ENCODE measurements at regions not wholly inside any gene's neighbourhood (a gene's known extent, or its start where the extent isn't known, plus 50 kb on each side); places are given as distances from the start of the nearest gene placed in this dataset.

DNA sequence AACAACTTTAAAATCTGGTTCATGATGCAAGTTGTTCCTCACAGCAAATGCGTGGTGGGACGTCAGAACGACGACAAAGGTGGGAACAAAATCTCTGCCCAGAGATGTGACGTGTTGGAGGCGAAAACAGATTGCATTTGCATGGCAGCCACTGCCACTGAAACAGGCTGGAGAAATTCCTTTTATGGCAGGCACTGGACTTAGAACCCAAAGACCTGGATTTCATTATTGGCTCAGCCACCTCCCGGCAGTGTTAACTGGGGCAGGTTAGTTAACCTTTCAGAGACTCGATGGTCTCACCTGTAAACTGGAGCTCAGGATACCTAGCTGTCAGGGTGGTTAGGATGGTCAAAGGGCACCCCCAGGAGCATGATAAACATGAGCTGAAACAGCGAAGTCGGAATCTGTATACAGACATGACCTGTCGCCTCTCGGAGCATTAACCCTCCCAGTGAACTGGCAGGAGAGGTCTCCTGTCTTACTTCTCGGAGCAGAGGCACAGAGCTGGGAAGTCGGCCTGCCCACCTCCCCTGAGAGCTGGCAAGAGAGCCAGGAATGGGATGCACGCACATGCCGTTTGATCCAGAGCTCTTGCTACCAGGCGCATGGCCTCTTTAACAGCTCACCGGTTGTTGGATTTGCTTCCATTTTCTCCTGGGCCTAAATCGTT, 59.2 kb upstream of the TARBP1 start:
- Histone ChIP-seq H3K9me3 (replicated peaks) (no peaks in the 10 kb centered on the region), H3K36me3 (no peaks in the 10 kb centered on the region), H3K27me3 (ENCODE audit: low read depth) (no peaks in the 10 kb centered on the region), H3K27ac (replicated peaks) (peak overlapping the region; percentile 98), H3K4me3 (no peak overlapping the region), H3K4me1 (peaks cover 100% of the 10 kb centered on the region)
- intact Hi-C loops (cut with micrococcal nuclease) = no loop called here
- TF ChIP-seq, protein P1, sequence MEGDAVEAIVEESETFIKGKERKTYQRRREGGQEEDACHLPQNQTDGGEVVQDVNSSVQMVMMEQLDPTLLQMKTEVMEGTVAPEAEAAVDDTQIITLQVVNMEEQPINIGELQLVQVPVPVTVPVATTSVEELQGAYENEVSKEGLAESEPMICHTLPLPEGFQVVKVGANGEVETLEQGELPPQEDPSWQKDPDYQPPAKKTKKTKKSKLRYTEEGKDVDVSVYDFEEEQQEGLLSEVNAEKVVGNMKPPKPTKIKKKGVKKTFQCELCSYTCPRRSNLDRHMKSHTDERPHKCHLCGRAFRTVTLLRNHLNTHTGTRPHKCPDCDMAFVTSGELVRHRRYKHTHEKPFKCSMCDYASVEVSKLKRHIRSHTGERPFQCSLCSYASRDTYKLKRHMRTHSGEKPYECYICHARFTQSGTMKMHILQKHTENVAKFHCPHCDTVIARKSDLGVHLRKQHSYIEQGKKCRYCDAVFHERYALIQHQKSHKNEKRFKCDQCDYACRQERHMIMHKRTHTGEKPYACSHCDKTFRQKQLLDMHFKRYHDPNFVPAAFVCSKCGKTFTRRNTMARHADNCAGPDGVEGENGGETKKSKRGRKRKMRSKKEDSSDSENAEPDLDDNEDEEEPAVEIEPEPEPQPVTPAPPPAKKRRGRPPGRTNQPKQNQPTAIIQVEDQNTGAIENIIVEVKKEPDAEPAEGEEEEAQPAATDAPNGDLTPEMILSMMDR (IDR thresholded peaks at IDR 0.05; ENCODE audit: borderline replicate concordance) = no peak
- no peak for DNase-seq

DNA sequence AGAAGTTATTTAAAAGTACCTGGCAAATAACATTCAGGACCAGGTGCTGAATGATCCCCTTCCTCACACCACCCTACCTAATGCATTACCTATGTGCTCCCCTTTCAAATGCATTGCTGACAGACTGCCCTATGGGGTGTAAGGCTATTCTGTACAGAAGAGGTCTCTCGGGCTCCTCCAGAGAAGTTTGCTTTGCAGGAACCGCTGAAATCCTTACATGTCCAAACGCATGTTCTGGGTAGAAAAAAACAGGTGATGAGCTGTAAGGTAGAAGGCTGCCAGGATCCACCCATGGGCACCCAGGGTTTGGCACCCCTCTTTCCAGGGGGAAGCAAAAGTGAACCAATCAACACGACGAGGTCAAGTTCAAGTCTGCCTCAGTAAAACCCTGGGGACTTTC, 58.3 kb upstream of the TARBP1 start:
- no peaks in the 10 kb centered on the region for H3K9me3 ChIP-seq (replicated peaks)
- H3K27me3 ChIP-seq (ENCODE audit: low read depth) = no peaks in the 10 kb centered on the region
- DNase-seq = no peak
- H3K36me3 ChIP-seq = no peaks in the 10 kb centered on the region
- intact Hi-C loops (cut with micrococcal nuclease) = no loop called here
- no peak overlapping the region for H3K4me3 ChIP-seq
- H3K4me1 ChIP-seq = peaks cover 100% of the 10 kb centered on the region
- H3K27ac ChIP-seq (replicated peaks) = peak overlapping the region; percentile 98
- TF ChIP-seq, protein P1 (IDR thresholded peaks at IDR 0.05; ENCODE audit: borderline replicate concordance) = no peak

DNA sequence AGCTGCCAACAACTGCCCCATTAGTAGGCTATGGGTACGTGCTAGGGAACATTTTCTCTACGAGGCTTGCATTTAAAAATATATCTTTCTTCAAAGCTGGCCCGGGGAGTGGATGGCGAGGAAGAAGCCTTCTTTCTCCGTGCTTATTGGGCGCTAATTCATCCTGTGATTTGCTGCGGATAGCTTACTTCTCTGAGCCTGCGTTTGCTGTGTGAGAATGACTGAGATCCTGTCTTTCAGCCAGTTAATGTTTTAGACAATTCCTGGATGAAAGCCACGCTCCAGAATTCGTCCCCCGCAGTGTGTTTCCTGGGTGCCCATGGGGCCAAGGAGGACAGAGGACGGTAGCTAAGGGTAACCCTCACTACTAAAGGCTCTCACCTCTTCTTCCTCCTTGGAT, 57.8 kb upstream of the TARBP1 start:
- intact Hi-C loops (cut with micrococcal nuclease) = no loop called here
- Histone ChIP-seq H3K9me3 (replicated peaks) (no peaks in the 10 kb centered on the region), H3K4me3 (no peak overlapping the region), H3K36me3 (no peaks in the 10 kb centered on the region), H3K27me3 (ENCODE audit: low read depth) (no peaks in the 10 kb centered on the region), H3K4me1 (peaks cover 100% of the 10 kb centered on the region), H3K27ac (replicated peaks) (peak overlapping the region; percentile 98)
- TF ChIP-seq, protein P1 (IDR thresholded peaks at IDR 0.05; ENCODE audit: borderline replicate concordance) = no peak
- DNase-seq = no peak

DNA sequence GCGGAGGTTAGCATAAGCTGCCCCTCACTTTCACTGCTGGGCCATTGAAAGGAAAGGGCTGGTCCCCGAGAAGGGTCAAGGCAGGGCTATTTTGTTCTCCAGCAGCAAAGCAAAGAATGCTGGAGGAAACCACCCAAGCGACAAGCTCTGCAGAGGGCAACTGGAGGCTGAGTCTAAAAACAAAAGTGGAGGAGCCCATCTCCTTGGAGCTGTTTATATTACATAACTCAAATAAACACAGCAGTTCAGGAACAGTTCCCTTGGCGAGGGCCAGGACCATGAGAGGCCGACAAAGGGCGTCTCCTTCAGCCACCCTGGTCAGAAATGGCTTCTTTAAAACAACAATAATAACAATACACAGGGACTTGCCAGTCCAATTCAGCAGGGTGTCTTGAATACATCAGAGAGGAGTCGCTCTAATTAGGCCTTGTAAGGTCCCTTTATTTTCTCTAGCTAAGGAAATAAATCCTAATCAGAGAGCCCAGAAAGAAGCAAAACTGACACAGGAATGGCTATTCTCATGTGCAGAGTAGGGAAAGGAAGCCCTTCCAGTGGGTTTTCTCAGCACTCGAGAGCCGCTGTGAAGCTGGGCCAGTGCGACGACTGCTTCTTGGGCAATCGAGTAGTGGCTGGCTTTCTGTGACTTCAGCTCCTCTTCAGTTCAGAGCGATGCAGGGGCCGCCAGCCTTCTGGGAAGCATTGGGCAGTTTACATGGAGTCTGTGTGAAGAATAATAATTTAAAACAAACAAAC, 57.0 kb upstream of the TARBP1 start:
- Histone ChIP-seq H3K4me3 (no peak overlapping the region), H3K4me1 (peaks cover 100% of the 10 kb centered on the region)
- intact Hi-C loops (cut with micrococcal nuclease) = no loop called here

DNA sequence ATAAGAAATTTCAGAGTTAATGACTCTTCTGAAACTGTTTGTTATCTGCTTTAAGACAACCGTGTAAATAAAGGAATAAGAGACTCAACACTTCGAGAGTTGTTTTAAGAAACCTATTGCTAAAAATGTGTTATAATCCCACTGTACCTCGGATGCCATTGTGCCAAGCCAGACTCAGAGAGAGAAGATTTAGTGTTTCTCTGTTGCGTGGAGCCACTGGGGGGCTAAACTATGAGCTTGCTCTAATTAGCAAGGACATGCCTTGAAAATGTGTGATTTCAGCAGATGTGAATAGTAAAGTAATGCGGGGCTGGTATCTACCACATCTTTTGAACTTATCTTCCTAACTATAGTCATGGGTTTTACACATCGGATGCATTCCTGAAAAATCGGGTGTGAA, 56.2 kb upstream of the TARBP1 start:
- Histone ChIP-seq H3K9me3 (replicated peaks) (no peaks in the 10 kb centered on the region), H3K27me3 (ENCODE audit: low read depth) (no peaks in the 10 kb centered on the region), H3K4me3 (no peak overlapping the region), H3K4me1 (peaks cover 100% of the 10 kb centered on the region), H3K36me3 (no peaks in the 10 kb centered on the region), H3K27ac (replicated peaks) (peak overlapping the region; percentile 98)
- DNase-seq = no peak
- TF ChIP-seq, protein P1 (IDR thresholded peaks at IDR 0.05; ENCODE audit: borderline replicate concordance) = no peak
- intact Hi-C loops (cut with micrococcal nuclease) = no loop called here

More for the DNA sequence above, 57.0 kb upstream of the TARBP1 start:
- no peaks in the 10 kb centered on the region for H3K27me3 ChIP-seq (ENCODE audit: low read depth)
- H3K9me3 ChIP-seq (replicated peaks) = no peaks in the 10 kb centered on the region
- no peaks in the 10 kb centered on the region for H3K36me3 ChIP-seq
- peak overlapping the region; percentile 98 for H3K27ac ChIP-seq (replicated peaks)
- TF ChIP-seq, protein P1 (IDR thresholded peaks at IDR 0.05; ENCODE audit: borderline replicate concordance) = no peak
- peak; percentile 69 for DNase-seq

All from left ventricle myocardium inferior (tissue), 1 donor.